Prostate gland (tissue), 2 donors: ENCODE measurements at regions not wholly inside any gene's neighbourhood (a gene's known extent, or its start where the extent isn't known, plus 50 kb on each side); places are given as distances from the start of the nearest gene placed in this dataset.

Experiments
- DNase-seq: peaks from one replicate; pipeline ENCODE4 v3.0.0-alpha.2; 2019; ENCODE audit warnings: low spot score
- H3K27ac ChIP-seq, 2 donors: fragments of 200-600 bp; sonication (generic); 2 replicates each; pipeline ENCODE4 v1.5.1; 2017 to 2019
- H3K27me3 ChIP-seq: fragments of 200-600 bp; sonication (generic); replicated peaks from 2 replicates; pipeline ENCODE4 v1.5.1; 2019; ENCODE audit not compliant: insufficient read depth
- H3K36me3 ChIP-seq, 2 donors: fragments of 200-600 bp; sonication (generic); 1 replicate in 1 of 2; 2 replicates in 1 of 2; pipeline versions ENCODE4 v1.5.1 to v1.8.1; 2017 to 2019
- H3K4me1 ChIP-seq: fragments of 200-600 bp; sonication (generic); replicated peaks from 2 replicates; pipeline ENCODE4 v1.5.1; 2019
- H3K4me3 ChIP-seq, 2 donors: fragments of 200-600 bp; sonication (generic); 2 replicates each; pipeline ENCODE4 v1.5.1; 2017 to 2019
- H3K9me3 ChIP-seq: fragments of 200-600 bp; sonication (generic); 2 replicates; pipeline ENCODE4 v1.5.1; 2017
- CTCF ChIP-seq, 4 experiments: fragments of 200-600 bp in 2 of 4; fragments of 450-650 bp in 2 of 4; sonication (generic) in 2 of 4; IDR thresholded peaks; 1 replicate in 3 of 4; 2 replicates in 1 of 4; pipeline ENCODE4 v1.5.1; 2016 to 2019; ENCODE audit warnings: antibody characterized with exemption in 4 of 4, mild to moderate bottlenecking in 2 of 4, moderate library complexity in 2 of 4
- POLR2A ChIP-seq: fragments of 450-650 bp; IDR thresholded peaks from one replicate; pipeline ENCODE4 v1.6.1; 2016; ENCODE audit warnings: antibody characterized with exemption, mild to moderate bottlenecking
- POLR2AphosphoS5 ChIP-seq: sonication (generic); formaldehyde crosslinking; IDR thresholded peaks from one replicate; pipeline ENCODE4 v1.6.1; 2017; ENCODE audit warnings: antibody characterized with exemption
- WGBS: methylation state at CpG from one replicate; pipeline ENCODE4 v1.1.5; 2018; 5-methylcytosine and 5-hydroxymethylcytosine counted together
- intact Hi-C: fragments of 100-400 bp; cut with DNase I; formaldehyde crosslinking; loops from one replicate; pipeline ENCODE4 v1.14.2; 2022

- no peak overlapping the region for H3K27ac ChIP-seq
- H3K36me3 ChIP-seq = no peaks in the 10 kb centered on the region
- intact Hi-C loops = no loop called here
- 81% methylated on average over 3 of the region's 3 CpGs for WGBS
- no peaks in the 10 kb centered on the region for H3K4me1 ChIP-seq
- no peak overlapping the region for H3K4me3 ChIP-seq
- no peaks in the 10 kb centered on the region for H3K9me3 ChIP-seq
- no peaks in the 10 kb centered on the region for H3K27me3 ChIP-seq
- DNase-seq = no peak
- no peak for TF ChIP-seq CTCF (IDR thresholded peaks at IDR 0.05)
- TF ChIP-seq POLR2A = no peak
- no peak for TF ChIP-seq POLR2AphosphoS5
These were observed 240.8 kb upstream of the PIK3C3 start for GRCh38 chr18:41713969-41714825.

GRCh38 chr18:41706301-41706700 lies 248.7 kb upstream of the PIK3C3 start:
- Histone ChIP-seq H3K9me3 (no peaks in the 10 kb centered on the region), H3K27me3 (no peaks in the 10 kb centered on the region), H3K4me3 (no peak overlapping the region), H3K4me1 (no peaks in the 10 kb centered on the region), H3K27ac (no peak overlapping the region), H3K36me3 (no peaks in the 10 kb centered on the region)
- intact Hi-C loops = no loop called here
- TF ChIP-seq POLR2A = no peak
- no peak for TF ChIP-seq CTCF (IDR thresholded peaks at IDR 0.05)
- TF ChIP-seq POLR2AphosphoS5 = no peak
- DNase-seq = no peak
- 91% methylated on average over 3 of the region's 3 CpGs for WGBS

GRCh38 chr18:41703744-41704530 lies 251.1 kb upstream of the PIK3C3 start:
- no peak for DNase-seq
- Histone ChIP-seq H3K36me3 (no peaks in the 10 kb centered on the region), H3K4me3 (no peak overlapping the region), H3K4me1 (no peaks in the 10 kb centered on the region), H3K27me3 (no peaks in the 10 kb centered on the region), H3K9me3 (no peaks in the 10 kb centered on the region), H3K27ac (no peak overlapping the region)
- intact Hi-C loops = no loop called here
- TF ChIP-seq POLR2A (no peak), CTCF (IDR thresholded peaks at IDR 0.05) (no peak), POLR2AphosphoS5 (no peak)
- whole genome bisulfite sequencing = 75% methylated on average over 2 of the region's 2 CpGs

GRCh38 chr18:41700416-41700815 lies 254.6 kb upstream of the PIK3C3 start:
- no peaks in the 10 kb centered on the region for H3K4me1 ChIP-seq
- no peak for DNase-seq
- TF ChIP-seq POLR2A = no peak
- no peak for TF ChIP-seq CTCF (IDR thresholded peaks at IDR 0.05)
- no peak for TF ChIP-seq POLR2AphosphoS5
- H3K9me3 ChIP-seq = no peaks in the 10 kb centered on the region
- intact Hi-C loops = no loop called here
- 62% methylated on average over 4 of the region's 4 CpGs for WGBS
- H3K27me3 ChIP-seq = no peaks in the 10 kb centered on the region
- no peaks in the 10 kb centered on the region for H3K36me3 ChIP-seq
- no peak overlapping the region for H3K27ac ChIP-seq
- no peak overlapping the region for H3K4me3 ChIP-seq
